ENCODE measurements at regions not wholly inside any gene's neighbourhood (a gene's known extent, or its start where the extent isn't known, plus 50 kb on each side); places are given as distances from the start of the nearest gene placed in this dataset.

- in situ Hi-C loops (cut with MboI): no loop called here
- ATAC-seq (no peak), FAIRE-seq (no peak), DNase-seq (ENCODE audit: low read depth, low spot score) (no peak)
- ChIA-PET POLR2A (interaction anchor here (0.9 kb wide), 1 partner anchor 88 kb away, joined by 3 read pairs; no protein-coding TSS in a partner anchor), CTCF (no interaction called here), SMC1A (ENCODE audit: uncharacterized antibody, unreplicated experiment) (no interaction called here), RAD21 (ENCODE audit: unreplicated experiment) (no interaction called here)
- Histone ChIP-seq H3K9ac (ENCODE audit: control insufficient read depth, insufficient read depth, low read length) (no peak overlapping the region), H3K4me2 (ENCODE audit: control insufficient read depth, insufficient read depth) (no peak overlapping the region), H3K9me3 (replicated peaks; ENCODE audit: control insufficient read depth, insufficient read depth, low read length) (no peaks in the 10 kb centered on the region), H3K4me1 (ENCODE audit: control insufficient read depth, insufficient read depth, low read length) (no peaks in the 10 kb centered on the region), H3K79me2 (ENCODE audit: control insufficient read depth, insufficient read depth, low read length) (no peaks in the 10 kb centered on the region), H3K27me3 (replicated peaks in 1 of 2; ENCODE audit: control insufficient read depth in 2 of 2, insufficient read depth in 2 of 2, low read length in 1 of 2) (no peaks in the 10 kb centered on the region), H4K20me1 (ENCODE audit: control insufficient read depth, insufficient read depth) (no peaks in the 10 kb centered on the region), H3K36me3 (ENCODE audit: control insufficient read depth in 2 of 2, insufficient read depth in 2 of 2, low read length in 1 of 2) (no peaks in the 10 kb centered on the region), H2AFZ (ENCODE audit: control insufficient read depth, low read depth, low read length) (no peak overlapping the region), H3K4me3 (no peak overlapping the region), H3K27ac (ENCODE audit: control insufficient read depth, insufficient read depth) (no peak overlapping the region)
- intact Hi-C loops (cut with micrococcal nuclease; ENCODE audit: unreplicated experiment): no loop called here
- BruUV-seq (replicated peaks): no TSS peak
- 42% methylated on average over 3 of the region's 3 CpGs for WGBS (ENCODE audit: insufficient coverage, insufficient replicate concordance, low lambda C conversion rate, missing lambda C conversion rate)
- no peak for TF ChIP-seq NFXL1 (IDR thresholded peaks at IDR 0.05; ENCODE audit: borderline replicate concordance)
- no peak for TF ChIP-seq PAX8 (IDR thresholded peaks at IDR 0.05)
- no peak for TF ChIP-seq STAT3 (IDR thresholded peaks at IDR 0.05; ENCODE audit: low read depth, low read length)
- TF ChIP-seq ZNF217 (IDR thresholded peaks at IDR 0.05): no peak
- no peak for TF ChIP-seq IRF4 (IDR thresholded peaks at IDR 0.05; ENCODE audit: low read depth, low read length)
- no peak for TF ChIP-seq FOXM1 (IDR thresholded peaks at IDR 0.05; ENCODE audit: low read depth, low read length)
- no peak for TF ChIP-seq IKZF1 (conservative IDR thresholded peaks at IDR 0.05)
- TF ChIP-seq FOXK2 (IDR thresholded peaks at IDR 0.05): no peak
- no peak for TF ChIP-seq KDM1A (IDR thresholded peaks at IDR 0.05; ENCODE audit: borderline replicate concordance)
- no peak for TF ChIP-seq HCFC1 (IDR thresholded peaks at IDR 0.05; ENCODE audit: low read length)
- TF ChIP-seq HDGF (IDR thresholded peaks at IDR 0.05): no peak
- no peak for TF ChIP-seq ETV6 (conservative IDR thresholded peaks at IDR 0.05 in 1 of 2, IDR thresholded peaks at IDR 0.05 in 1 of 2; ENCODE audit: borderline replicate concordance in 1 of 2, low read depth in 1 of 2)
- no peak for TF ChIP-seq CHD4 (IDR thresholded peaks at IDR 0.05)
Measured at GRCh38 chr15:31788104-31788503, 242.2 kb upstream of the CHRNA7 start.

Measured in GM12878 (cell line).